Smooth muscle cell of the brain vasculature (primary cell): ENCODE measurements at regions not wholly inside any gene's neighbourhood (a gene's known extent, or its start where the extent isn't known, plus 50 kb on each side); places are given as distances from the start of the nearest gene placed in this dataset.
A peak's percentile ranks its signal among the peaks of the same experiment; 100 is the strongest.
"Not testable (repeated sequence)": the region's sequence is repeated elsewhere in the genome, so short reads cannot be mapped to it uniquely, and the experiment has no call there.

Experiments used
- DNase-seq: peaks from one replicate; pipeline ENCODE4 v3.0.0-alpha.2; 2012; ENCODE audit warnings: low read depth, low spot score

GRCh38 chr12:75650100-75650499, 138.7 kb upstream of the KRR1 start:
- no peak for DNase-seq

- no peak for DNase-seq
These were observed 137.4 kb upstream of the KRR1 start for GRCh38 chr12:75648856-75649255.

GRCh38 chr12:75646329-75647210, 135.2 kb upstream of the KRR1 start:
- no peak for DNase-seq

GRCh38 chr12:75644472-75645072, 133.2 kb upstream of the KRR1 start:
- no peak for DNase-seq

GRCh38 chr12:75643119-75643518, 131.7 kb upstream of the KRR1 start:
- not testable (repeated sequence) for DNase-seq

- DNase-seq: no peak
These were observed 130.8 kb upstream of the KRR1 start for GRCh38 chr12:75642226-75642625.

GRCh38 chr12:75641031-75641780, 129.8 kb upstream of the KRR1 start:
- no peak for DNase-seq

GRCh38 chr12:75638792-75639191, 127.4 kb upstream of the KRR1 start:
- no peak for DNase-seq

GRCh38 chr12:75636607-75637006, 125.2 kb upstream of the KRR1 start:
- DNase-seq: no peak

GRCh38 chr12:75635606-75636444, 124.4 kb upstream of the KRR1 start:
- peak; percentile 88 for DNase-seq

GRCh38 chr12:75634244-75635222, 123.1 kb upstream of the KRR1 start:
- no peak for DNase-seq

- no peak for DNase-seq
These were observed 122.4 kb upstream of the KRR1 start for GRCh38 chr12:75633789-75634188.

GRCh38 chr12:75632442-75632841, 121.0 kb upstream of the KRR1 start:
- no peak for DNase-seq

- no peak for DNase-seq
These were observed 120.4 kb upstream of the KRR1 start for GRCh38 chr12:75631831-75632230.

GRCh38 chr12:75630091-75630490, 118.7 kb upstream of the KRR1 start:
- no peak for DNase-seq

GRCh38 chr12:75628916-75629315, 117.5 kb upstream of the KRR1 start:
- DNase-seq: no peak

GRCh38 chr12:75628511-75628910, 117.1 kb upstream of the KRR1 start:
- DNase-seq: no peak

- peak; percentile 77 for DNase-seq
These were observed 112.3 kb upstream of the KRR1 start for GRCh38 chr12:75623631-75624154.

- no peak for DNase-seq
These were observed 111.1 kb upstream of the KRR1 start for GRCh38 chr12:75622492-75622891.

- not testable (repeated sequence) for DNase-seq
These were observed 103.0 kb upstream of the KRR1 start for GRCh38 chr12:75614396-75614795.
